IPS DF 6.9 (cell line): ENCODE measurements at regions not wholly inside any gene's neighbourhood (a gene's known extent, or its start where the extent isn't known, plus 50 kb on each side); places are given as distances from the start of the nearest gene placed in this dataset.

Experiments
- DNase-seq: peaks from one replicate; pipeline ENCODE4 v3.0.0-alpha.2; 2013; ENCODE audit warnings: low read depth, low spot score
- H3K27ac ChIP-seq: one replicate; pipeline ENCODE4 v1.5.1; 2013; ENCODE audit warnings: low read length, control low read depth
- H3K27me3 ChIP-seq: 2 replicates; pipeline ENCODE4 v1.6.1; 2013; ENCODE audit warnings: mild to moderate bottlenecking, low read length; ENCODE audit not compliant: control insufficient read depth, insufficient read depth
- H3K36me3 ChIP-seq: 2 replicates; pipeline ENCODE4 v1.6.1; 2013; ENCODE audit warnings: low read length; ENCODE audit not compliant: control insufficient read depth, insufficient read depth
- H3K4me1 ChIP-seq: 2 replicates; pipeline ENCODE4 v1.6.1; 2013; ENCODE audit warnings: low read length; ENCODE audit not compliant: control insufficient read depth, insufficient read depth
- H3K4me3 ChIP-seq: 2 replicates; pipeline ENCODE4 v1.5.1; 2013; ENCODE audit warnings: mild to moderate bottlenecking, low read length
- H3K9me3 ChIP-seq: 2 replicates; pipeline ENCODE4 v1.6.1; 2013; ENCODE audit warnings: low read length, inconsistent platforms; ENCODE audit not compliant: control insufficient read depth, insufficient read depth
- WGBS: extraction: QIAGEN DNeasy Blood & Tissue Kit; methylation state at CpG from one replicate; pipeline ENCODE4 v1.1.7; 2013; ENCODE audit warnings: mixed read lengths, missing lambda C conversion rate; ENCODE audit not compliant: insufficient read length, insufficient coverage; 5-methylcytosine and 5-hydroxymethylcytosine counted together

DNA sequence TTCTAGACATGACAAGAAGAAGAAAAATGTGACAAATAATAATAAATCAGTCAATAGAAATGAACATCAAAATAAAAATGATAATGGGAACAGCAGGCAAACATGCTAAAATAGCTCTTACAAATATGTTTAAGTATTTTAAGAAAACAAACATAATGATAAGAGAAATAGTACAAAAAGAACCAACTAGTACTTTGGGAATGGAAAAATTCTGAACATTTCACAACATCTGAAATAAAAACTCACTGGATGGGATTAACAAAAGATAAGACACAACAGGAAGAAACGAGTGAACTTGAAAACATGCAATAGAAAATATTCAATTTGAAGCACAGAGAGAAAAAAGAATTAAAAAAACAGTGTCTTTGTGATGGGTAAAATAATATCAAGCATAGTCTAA lies 115.2 kb upstream of the TSPAN2 start:
- Histone ChIP-seq H3K27me3 (no peaks in the 10 kb centered on the region), H3K36me3 (no peaks in the 10 kb centered on the region), H3K4me3 (no peak overlapping the region), H3K9me3 (no peaks in the 10 kb centered on the region), H3K27ac (no peak overlapping the region), H3K4me1 (no peaks in the 10 kb centered on the region)
- no CpG with 5 or more reads among the region's 1 CpG for WGBS
- no peak for DNase-seq

DNA sequence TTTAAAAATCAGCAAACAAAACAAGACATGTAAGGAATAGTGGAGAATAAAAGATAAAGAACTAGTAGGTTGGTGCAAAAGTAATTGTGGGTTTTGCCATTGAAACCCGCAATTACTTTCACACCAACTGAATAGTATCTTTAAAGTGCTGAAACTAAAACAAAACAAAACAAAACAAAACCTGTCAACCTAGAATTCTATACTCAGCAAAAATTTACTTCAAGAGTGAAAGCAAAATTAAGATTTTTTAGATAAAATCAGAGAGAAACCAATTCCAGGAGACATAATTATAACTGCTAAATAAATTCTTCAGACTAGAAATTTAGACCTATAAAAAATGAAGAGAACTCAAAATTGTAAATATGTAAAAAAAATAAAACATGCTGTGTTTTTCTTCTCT lies 114.0 kb upstream of the TSPAN2 start:
- H3K36me3 ChIP-seq, result no peaks in the 10 kb centered on the region
- H3K27me3 ChIP-seq, result no peaks in the 10 kb centered on the region
- H3K4me3 ChIP-seq, result no peak overlapping the region
- no peaks in the 10 kb centered on the region for H3K9me3 ChIP-seq
- no peak overlapping the region for H3K27ac ChIP-seq
- no peaks in the 10 kb centered on the region for H3K4me1 ChIP-seq
- no peak for DNase-seq
- WGBS, result no CpG with 5 or more reads among the region's 1 CpG

DNA sequence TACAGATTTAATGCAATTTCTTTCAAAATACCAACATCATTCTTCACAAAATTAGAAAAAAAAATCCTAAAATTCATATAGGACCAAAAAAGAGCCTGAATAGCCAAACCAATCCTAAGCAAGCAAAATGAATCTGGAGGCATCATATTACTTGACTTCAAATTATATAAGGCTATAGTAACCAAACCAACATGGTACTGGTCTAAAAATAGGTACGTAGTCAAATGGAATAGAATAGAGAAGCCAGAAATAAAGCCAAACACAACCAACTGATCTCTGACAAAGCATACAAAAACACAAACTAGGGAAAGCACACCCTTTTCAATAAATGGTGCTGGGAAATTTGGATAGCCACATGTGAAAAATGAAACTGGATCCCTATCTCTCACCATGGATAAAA lies 112.3 kb upstream of the TSPAN2 start:
- H3K9me3 ChIP-seq, result no peaks in the 10 kb centered on the region
- no peak for DNase-seq

DNA sequence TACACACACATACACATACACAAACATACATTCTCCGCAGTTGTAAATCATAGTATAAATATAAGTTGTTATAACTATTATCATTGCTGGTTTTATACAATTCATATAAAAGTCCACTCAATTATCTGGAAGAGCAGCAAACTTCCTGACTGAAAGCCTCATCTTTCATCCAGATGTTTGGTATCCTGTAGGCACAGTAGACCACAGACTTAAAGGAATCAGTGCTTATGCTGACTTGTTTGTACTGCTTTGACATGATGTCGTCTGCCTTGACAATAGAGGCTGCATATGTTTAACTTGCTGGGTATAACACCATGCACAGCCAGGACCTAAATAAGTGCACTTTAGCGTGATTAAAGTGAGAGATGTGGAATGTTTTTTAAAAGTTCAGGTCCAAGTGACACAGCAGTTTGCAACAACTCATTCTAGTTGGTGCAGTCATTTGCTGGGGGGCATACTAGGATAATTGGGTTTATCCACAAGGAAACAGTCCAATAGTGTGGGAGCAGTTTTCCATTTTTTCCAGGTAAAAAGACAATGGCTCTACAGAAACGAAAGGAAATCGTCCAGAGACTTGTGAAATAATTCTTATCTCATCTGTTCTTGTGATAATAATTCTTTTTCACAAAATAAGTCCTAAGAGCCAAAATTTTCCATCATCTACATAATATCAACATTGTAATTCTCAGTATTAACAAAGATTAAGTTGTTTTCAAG lies 110.3 kb upstream of the TSPAN2 start:
- no peak overlapping the region for H3K27ac ChIP-seq

More for the DNA sequence above, 112.3 kb upstream of the TSPAN2 start:
- Histone ChIP-seq H3K4me1 (no peaks in the 10 kb centered on the region), H3K36me3 (no peaks in the 10 kb centered on the region), H3K4me3 (no peak overlapping the region), H3K27me3 (no peaks in the 10 kb centered on the region), H3K27ac (no peak overlapping the region)
- no CpG with 5 or more reads among the region's 1 CpG for WGBS

DNA sequence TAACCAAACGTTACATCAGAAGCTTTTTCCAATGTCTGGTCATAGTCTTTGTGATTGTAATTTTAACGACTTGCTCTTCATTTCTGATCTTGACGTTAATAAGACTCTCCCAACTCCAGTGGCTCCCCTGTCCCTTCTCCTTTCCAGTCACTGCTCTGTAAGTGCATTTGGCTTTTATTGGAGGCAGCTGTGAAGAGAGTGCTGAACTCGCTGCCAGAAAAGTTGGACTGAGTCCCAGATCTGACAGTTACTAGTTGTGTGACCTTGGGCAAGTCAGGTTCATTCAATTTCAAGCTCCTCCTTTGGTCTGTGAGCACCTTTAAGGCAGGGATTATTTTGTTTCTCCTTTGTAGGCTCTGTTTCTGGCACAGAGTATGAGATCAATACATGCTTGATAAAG lies 109.6 kb upstream of the TSPAN2 start:
- Histone ChIP-seq H3K27ac (no peak overlapping the region), H3K4me3 (no peak overlapping the region), H3K27me3 (no peaks in the 10 kb centered on the region), H3K36me3 (no peaks in the 10 kb centered on the region), H3K4me1 (no peaks in the 10 kb centered on the region), H3K9me3 (no peaks in the 10 kb centered on the region)
- DNase-seq, result no peak
- no CpG with 5 or more reads among the region's 4 CpGs for WGBS

More for the DNA sequence above, 110.3 kb upstream of the TSPAN2 start:
- no peak for DNase-seq
- Histone ChIP-seq H3K27me3 (no peaks in the 10 kb centered on the region), H3K9me3 (no peaks in the 10 kb centered on the region), H3K36me3 (no peaks in the 10 kb centered on the region), H3K4me3 (no peak overlapping the region), H3K4me1 (no peaks in the 10 kb centered on the region)
- no CpG with 5 or more reads among the region's 5 CpGs for WGBS

DNA sequence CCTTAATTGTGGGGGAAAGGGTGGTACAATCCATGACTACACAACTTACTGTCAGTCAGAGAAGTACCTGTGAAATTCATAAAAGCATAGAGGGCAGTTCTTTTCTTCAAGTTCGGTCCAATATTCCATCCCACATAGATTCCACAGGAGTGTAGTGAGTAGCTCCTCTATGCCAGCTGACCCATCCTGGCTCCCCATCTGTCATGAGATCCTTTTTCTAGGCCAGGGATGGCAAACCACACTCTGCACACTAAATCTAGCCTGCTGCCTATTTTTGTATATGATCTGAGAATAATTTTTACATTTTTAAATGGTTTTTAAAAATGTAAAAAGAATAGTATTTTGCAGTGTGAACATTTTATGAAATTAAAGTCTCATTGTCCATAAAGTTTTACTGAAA lies 107.0 kb upstream of the TSPAN2 start:
- H3K27ac ChIP-seq, result no peak overlapping the region
- no peaks in the 10 kb centered on the region for H3K27me3 ChIP-seq
- H3K4me3 ChIP-seq, result no peak overlapping the region
- DNase-seq, result no peak
- no peaks in the 10 kb centered on the region for H3K9me3 ChIP-seq
- no peaks in the 10 kb centered on the region for H3K36me3 ChIP-seq
- no peaks in the 10 kb centered on the region for H3K4me1 ChIP-seq
- WGBS, result no CpG with 5 or more reads among the region's 1 CpG

DNA sequence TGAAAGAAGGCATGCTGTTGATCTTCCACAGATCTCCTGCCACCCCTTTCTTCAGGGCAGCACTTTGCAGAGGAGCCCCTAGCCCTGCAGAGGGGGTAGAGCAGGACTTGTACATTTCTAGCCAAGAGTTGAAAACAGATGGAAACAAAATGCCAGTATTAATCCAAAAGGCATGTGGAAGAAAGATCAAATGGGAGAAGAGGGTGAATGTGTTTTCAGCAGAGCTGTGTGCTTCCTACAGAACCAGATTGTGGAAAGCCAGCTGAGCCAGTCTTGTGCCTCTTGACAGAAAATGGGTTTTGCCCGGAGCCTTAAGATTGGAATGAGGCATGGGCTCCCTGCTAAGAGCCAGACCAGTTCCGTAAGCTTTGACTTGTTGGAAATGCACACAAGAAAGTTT lies 105.2 kb upstream of the TSPAN2 start:
- Histone ChIP-seq H3K4me3 (no peak overlapping the region), H3K36me3 (no peaks in the 10 kb centered on the region), H3K4me1 (no peaks in the 10 kb centered on the region), H3K9me3 (no peaks in the 10 kb centered on the region), H3K27ac (no peak overlapping the region), H3K27me3 (no peaks in the 10 kb centered on the region)
- WGBS, result no CpG with 5 or more reads among the region's 2 CpGs
- DNase-seq, result no peak

DNA sequence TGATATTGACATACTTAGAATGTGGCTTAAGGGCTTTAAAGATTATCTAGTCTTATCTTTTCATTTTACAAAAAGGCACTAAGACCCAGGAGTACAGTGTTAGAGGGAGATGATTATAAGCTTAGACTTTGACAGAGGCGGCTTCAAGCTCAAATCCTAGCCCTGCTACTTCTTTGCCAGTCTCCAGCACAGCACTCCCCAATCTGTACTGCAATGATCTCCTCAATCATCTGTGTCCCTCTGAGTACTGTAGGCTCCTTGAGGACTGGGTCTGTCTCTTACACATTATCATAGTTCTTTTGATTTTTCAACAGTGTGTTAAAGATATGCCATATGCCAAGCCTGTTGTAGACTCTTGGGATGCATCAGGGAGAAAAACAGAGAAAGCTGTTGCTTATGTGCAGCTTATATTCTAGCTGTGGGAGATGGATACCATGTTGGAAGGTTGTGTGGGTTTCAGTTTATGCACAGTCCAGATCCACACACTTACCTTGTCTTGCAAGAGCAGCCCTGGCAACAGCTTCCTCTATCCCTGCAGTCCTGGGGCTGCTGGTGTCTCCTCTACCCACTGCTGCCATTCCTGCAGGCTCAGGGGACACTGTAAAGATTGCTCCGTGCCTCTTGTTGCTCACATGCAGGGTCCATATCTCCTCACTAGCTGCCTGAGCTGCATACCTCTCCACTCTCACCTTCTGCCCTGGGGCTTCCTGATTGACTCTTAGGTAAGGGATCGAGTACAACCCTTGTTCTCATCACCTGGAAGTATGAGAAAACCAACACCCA lies 103.9 kb upstream of the TSPAN2 start:
- H3K27ac ChIP-seq, result no peak overlapping the region

DNA sequence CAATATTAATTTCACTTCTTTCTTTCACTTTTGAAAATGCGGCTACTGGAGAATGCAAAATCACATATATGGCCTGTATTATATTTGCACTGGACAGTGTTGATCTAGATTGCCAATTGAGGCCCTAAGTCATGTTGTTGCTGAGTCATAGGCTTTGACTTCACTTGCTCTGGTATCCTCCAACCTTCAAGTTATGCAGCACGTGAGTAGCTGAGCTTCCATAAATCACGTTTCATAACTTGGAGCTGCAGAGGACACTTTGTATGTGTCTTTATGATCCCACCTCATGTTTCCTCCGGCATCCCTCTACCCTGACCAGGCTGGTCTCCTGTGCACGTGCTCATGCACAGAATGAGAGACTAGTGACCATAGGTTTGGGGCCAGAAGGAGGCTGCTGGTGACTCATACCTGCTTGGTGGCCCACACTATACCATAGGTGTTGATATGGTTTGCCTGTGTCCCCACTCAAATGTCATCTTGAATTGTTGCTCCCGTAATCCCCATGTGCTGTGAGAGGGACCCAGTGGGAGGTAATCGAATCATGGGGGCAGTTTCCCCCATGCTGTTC lies 103.0 kb upstream of the TSPAN2 start:
- Histone ChIP-seq H3K4me1 (no peaks in the 10 kb centered on the region), H3K9me3 (no peaks in the 10 kb centered on the region), H3K27ac (no peak overlapping the region), H3K27me3 (no peaks in the 10 kb centered on the region), H3K36me3 (no peaks in the 10 kb centered on the region), H3K4me3 (no peak overlapping the region)
- DNase-seq, result no peak
- no CpG with 5 or more reads among the region's 7 CpGs for WGBS

More for the DNA sequence above, 103.9 kb upstream of the TSPAN2 start:
- H3K4me1 ChIP-seq, result no peaks in the 10 kb centered on the region
- no peaks in the 10 kb centered on the region for H3K9me3 ChIP-seq
- no CpG with 5 or more reads among the region's 3 CpGs for WGBS
- H3K27me3 ChIP-seq, result no peaks in the 10 kb centered on the region
- H3K4me3 ChIP-seq, result no peak overlapping the region
- DNase-seq, result no peak
- H3K36me3 ChIP-seq, result no peaks in the 10 kb centered on the region

DNA sequence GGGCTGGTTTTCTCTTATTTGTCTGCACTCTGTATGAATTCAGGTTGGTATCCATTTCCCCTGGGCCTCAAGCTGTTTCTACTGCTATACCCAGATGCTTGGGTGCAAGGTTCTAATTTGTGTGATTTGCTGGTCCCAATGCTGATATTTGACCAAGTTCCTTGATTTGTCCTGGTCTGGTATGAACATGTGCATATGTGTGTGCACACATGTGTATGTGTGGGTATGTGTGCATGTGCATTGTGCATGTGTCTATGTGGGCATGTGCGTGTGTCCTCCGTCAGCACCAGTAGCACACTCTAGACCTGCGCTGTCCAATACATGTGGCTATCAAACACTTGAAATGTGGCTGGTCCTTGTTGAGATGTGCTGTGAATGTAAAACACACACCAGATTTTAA lies 102.4 kb upstream of the TSPAN2 start:
- H3K27me3 ChIP-seq, result no peaks in the 10 kb centered on the region
- no peaks in the 10 kb centered on the region for H3K4me1 ChIP-seq
- no peaks in the 10 kb centered on the region for H3K36me3 ChIP-seq
- H3K27ac ChIP-seq, result no peak overlapping the region
- WGBS, result no CpG with 5 or more reads among the region's 3 CpGs
- no peaks in the 10 kb centered on the region for H3K9me3 ChIP-seq
- no peak overlapping the region for H3K4me3 ChIP-seq
- no peak for DNase-seq
